CD14-positive monocyte (primary cell): ENCODE measurements at regions not wholly inside any gene's neighbourhood (a gene's known extent, or its start where the extent isn't known, plus 50 kb on each side); places are given as distances from the start of the nearest gene placed in this dataset.

ENCODE experiments used
- DNase-seq, 3 donors: peaks; one replicate each; pipeline ENCODE4 v3.0.0-alpha.2; 2011 to 2022
- H2AFZ ChIP-seq: 2 replicates; pipeline ENCODE4 v1.6.0; 2012; ENCODE audit warnings: mild to moderate bottlenecking, low read depth, low read length, inconsistent platforms; ENCODE audit not compliant: insufficient read depth, poor library complexity, severe bottlenecking
- H3K27ac ChIP-seq, 2 donors: 1 replicate in 1 of 2; 2 replicates in 1 of 2; pipeline ENCODE4 v1.5.1; 2012 to 2013; ENCODE audit warnings: low read length in 2 of 2, control low read depth in 1 of 2, inconsistent platforms in 1 of 2, low read depth in 1 of 2, mild to moderate bottlenecking in 1 of 2
- H3K27me3 ChIP-seq, 2 donors: one replicate each; pipeline versions ENCODE4 v1.6.0 to v1.6.1; 2011 to 2013; ENCODE audit warnings: low read length in 2 of 2; ENCODE audit not compliant: control insufficient read depth in 2 of 2, insufficient read depth in 2 of 2
- H3K36me3 ChIP-seq, 2 donors: replicated peaks in 1 of 2; 1 replicate in 1 of 2; 2 replicates in 1 of 2; pipeline versions ENCODE4 v1.5.1 to v1.6.1; 2012 to 2013; ENCODE audit warnings: low read length in 2 of 2, control low read depth in 1 of 2, inconsistent platforms in 1 of 2, mild to moderate bottlenecking in 1 of 2; ENCODE audit not compliant: insufficient read depth in 2 of 2, control insufficient read depth in 1 of 2
- H3K4me1 ChIP-seq, 2 donors: 1 replicate in 1 of 2; 2 replicates in 1 of 2; pipeline versions ENCODE4 v1.5.1 to v1.6.1; 2012 to 2013; ENCODE audit warnings: low read length in 2 of 2, control low read depth in 1 of 2, inconsistent platforms in 1 of 2, mild to moderate bottlenecking in 1 of 2, moderate library complexity in 1 of 2; ENCODE audit not compliant: insufficient read depth in 2 of 2, control insufficient read depth in 1 of 2
- H3K4me2 ChIP-seq: replicated peaks from 2 replicates; pipeline ENCODE3; 2012; ENCODE audit warnings: low read length, moderate library complexity, mild to moderate bottlenecking; ENCODE audit not compliant: poor library complexity, severe bottlenecking; ENCODE audit errors: extremely low read depth
- H3K4me3 ChIP-seq, 3 experiments: fragments of 200-600 bp in 1 of 3; sonication (generic) in 1 of 3; replicated peaks in 1 of 3; 1 replicate in 2 of 3; 2 replicates in 1 of 3; pipeline ENCODE4 v1.5.1; 2011 to 2013; ENCODE audit warnings: low read length in 3 of 3, mild to moderate bottlenecking in 3 of 3, control low read depth in 2 of 3, low read depth in 2 of 3, inconsistent platforms in 1 of 3, moderate library complexity in 1 of 3
- H3K79me2 ChIP-seq: 2 replicates; pipeline ENCODE4 v1.6.0; 2012; ENCODE audit warnings: mild to moderate bottlenecking, control low read depth, inconsistent platforms, low read length, moderate library complexity; ENCODE audit not compliant: insufficient read depth
- H3K9ac ChIP-seq: 2 replicates; pipeline ENCODE4 v1.6.0; 2017; ENCODE audit warnings: low read length, mild to moderate bottlenecking; ENCODE audit not compliant: insufficient read depth, poor library complexity, severe bottlenecking
- H3K9me3 ChIP-seq, 2 donors: replicated peaks in 1 of 2; 1 replicate in 1 of 2; 2 replicates in 1 of 2; pipeline versions ENCODE4 v1.5.1 to v1.6.1; 2012 to 2013; ENCODE audit warnings: low read length in 2 of 2, control low read depth in 1 of 2; ENCODE audit not compliant: control insufficient read depth in 1 of 2, insufficient read depth in 1 of 2
- H4K20me1 ChIP-seq: 2 replicates; pipeline ENCODE4 v1.6.0; 2012; ENCODE audit warnings: mild to moderate bottlenecking, low read length, control low read depth, moderate library complexity; ENCODE audit not compliant: insufficient read depth
- H3K27ac Mint-ChIP-seq, 7 donors: one replicate each; pipeline ENCODE4 v1.8.0; 2020; ENCODE audit warnings: mild to moderate bottlenecking in 7 of 7, mixed read lengths in 7 of 7, moderate library complexity in 6 of 7, inconsistent platforms in 2 of 7
- H3K27me3 Mint-ChIP-seq, 3 donors: one replicate each; pipeline ENCODE4 v1.8.0; 2021 to 2022; ENCODE audit warnings: low read depth in 3 of 3, mild to moderate bottlenecking in 3 of 3, mixed read lengths in 3 of 3, moderate library complexity in 3 of 3, inconsistent platforms in 1 of 3
- H3K36me3 Mint-ChIP-seq, 2 donors: one replicate each; pipeline ENCODE4 v1.8.0; 2020; ENCODE audit warnings: mixed read lengths in 2 of 2, inconsistent platforms in 1 of 2, mild to moderate bottlenecking in 1 of 2
- H3K4me1 Mint-ChIP-seq: one replicate; pipeline ENCODE4 v1.8.0; 2020; ENCODE audit warnings: mild to moderate bottlenecking, mixed read lengths
- H3K4me3 Mint-ChIP-seq, 2 donors: one replicate each; pipeline ENCODE4 v1.8.0; 2020; ENCODE audit warnings: mild to moderate bottlenecking in 2 of 2, mixed read lengths in 2 of 2, moderate library complexity in 1 of 2
- H3K9me3 Mint-ChIP-seq, 7 donors: one replicate each; pipeline ENCODE4 v1.8.0; 2020 to 2022; ENCODE audit warnings: mixed read lengths in 7 of 7, mild to moderate bottlenecking in 6 of 7, moderate library complexity in 6 of 7, inconsistent platforms in 2 of 7
- WGBS: methylation state at CpG from one replicate; pipeline ENCODE4 v1.1.5; 2013; ENCODE audit warnings: missing lambda C conversion rate; ENCODE audit not compliant: insufficient coverage; 5-methylcytosine and 5-hydroxymethylcytosine counted together
- intact Hi-C, 2 donors: fragments of 100-400 bp; cut with micrococcal nuclease; formaldehyde crosslinking; loops; one replicate each; pipeline versions ENCODE4 v1.15.0 to v1.15.1; 2023
- TF ChIP-seq, protein P1 (sequence below): fragments of 200-600 bp; IDR thresholded peaks from one replicate; pipeline ENCODE4 v1.8.0; 2022; ENCODE audit warnings: antibody characterized with exemption, mild to moderate bottlenecking

DNA sequence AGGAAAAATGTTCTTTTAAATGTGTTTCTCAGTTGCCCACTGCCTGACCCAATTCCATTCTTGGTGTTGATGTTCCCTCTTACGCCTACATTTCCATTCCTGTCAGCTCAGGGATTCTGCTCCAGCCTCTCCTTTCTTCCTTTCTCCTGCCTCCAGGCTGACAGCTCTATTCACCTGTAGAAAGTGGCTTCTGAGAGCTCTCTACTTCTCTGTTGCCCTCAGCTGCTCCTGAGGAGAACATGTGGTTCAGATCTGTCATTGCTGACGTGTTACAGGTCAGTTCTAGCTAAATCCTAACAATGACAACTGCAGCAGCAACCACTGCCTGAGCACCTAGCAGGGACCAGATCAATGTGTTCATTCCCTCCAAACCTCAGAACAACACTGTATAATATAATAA, 144.9 kb upstream of the PLAAT1 start:
- no peaks in the 10 kb centered on the region for H3K4me1 Mint-ChIP-seq
- H3K4me1 ChIP-seq = no peaks in the 10 kb centered on the region
- no peaks in the 10 kb centered on the region for H3K27me3 Mint-ChIP-seq
- H3K4me3 Mint-ChIP-seq = no peak overlapping the region
- no peak overlapping the region for H3K4me3 ChIP-seq
- 100% methylated on average over 1 of the region's 2 CpGs for WGBS
- no peak overlapping the region for H3K27ac ChIP-seq
- no peaks in the 10 kb centered on the region for H3K79me2 ChIP-seq
- H2AFZ ChIP-seq = no peak overlapping the region
- no peak for DNase-seq
- no peak overlapping the region for H3K27ac Mint-ChIP-seq
- H3K9ac ChIP-seq = no peak overlapping the region
- intact Hi-C loops = no loop called here
- no peaks in the 10 kb centered on the region for H3K27me3 ChIP-seq
- no peaks in the 10 kb centered on the region for H3K36me3 ChIP-seq
- H3K4me2 ChIP-seq = no peak overlapping the region
- TF ChIP-seq, protein P1, sequence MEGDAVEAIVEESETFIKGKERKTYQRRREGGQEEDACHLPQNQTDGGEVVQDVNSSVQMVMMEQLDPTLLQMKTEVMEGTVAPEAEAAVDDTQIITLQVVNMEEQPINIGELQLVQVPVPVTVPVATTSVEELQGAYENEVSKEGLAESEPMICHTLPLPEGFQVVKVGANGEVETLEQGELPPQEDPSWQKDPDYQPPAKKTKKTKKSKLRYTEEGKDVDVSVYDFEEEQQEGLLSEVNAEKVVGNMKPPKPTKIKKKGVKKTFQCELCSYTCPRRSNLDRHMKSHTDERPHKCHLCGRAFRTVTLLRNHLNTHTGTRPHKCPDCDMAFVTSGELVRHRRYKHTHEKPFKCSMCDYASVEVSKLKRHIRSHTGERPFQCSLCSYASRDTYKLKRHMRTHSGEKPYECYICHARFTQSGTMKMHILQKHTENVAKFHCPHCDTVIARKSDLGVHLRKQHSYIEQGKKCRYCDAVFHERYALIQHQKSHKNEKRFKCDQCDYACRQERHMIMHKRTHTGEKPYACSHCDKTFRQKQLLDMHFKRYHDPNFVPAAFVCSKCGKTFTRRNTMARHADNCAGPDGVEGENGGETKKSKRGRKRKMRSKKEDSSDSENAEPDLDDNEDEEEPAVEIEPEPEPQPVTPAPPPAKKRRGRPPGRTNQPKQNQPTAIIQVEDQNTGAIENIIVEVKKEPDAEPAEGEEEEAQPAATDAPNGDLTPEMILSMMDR = no peak
- H4K20me1 ChIP-seq = no peaks in the 10 kb centered on the region
- H3K9me3 Mint-ChIP-seq = peaks cover 0 to 5% (median 2%) of the 10 kb centered on the region in 7 donors
- H3K36me3 Mint-ChIP-seq = no peaks in the 10 kb centered on the region
- H3K9me3 ChIP-seq = peaks cover 0 to under 1% of the 10 kb centered on the region in 2 donors

DNA sequence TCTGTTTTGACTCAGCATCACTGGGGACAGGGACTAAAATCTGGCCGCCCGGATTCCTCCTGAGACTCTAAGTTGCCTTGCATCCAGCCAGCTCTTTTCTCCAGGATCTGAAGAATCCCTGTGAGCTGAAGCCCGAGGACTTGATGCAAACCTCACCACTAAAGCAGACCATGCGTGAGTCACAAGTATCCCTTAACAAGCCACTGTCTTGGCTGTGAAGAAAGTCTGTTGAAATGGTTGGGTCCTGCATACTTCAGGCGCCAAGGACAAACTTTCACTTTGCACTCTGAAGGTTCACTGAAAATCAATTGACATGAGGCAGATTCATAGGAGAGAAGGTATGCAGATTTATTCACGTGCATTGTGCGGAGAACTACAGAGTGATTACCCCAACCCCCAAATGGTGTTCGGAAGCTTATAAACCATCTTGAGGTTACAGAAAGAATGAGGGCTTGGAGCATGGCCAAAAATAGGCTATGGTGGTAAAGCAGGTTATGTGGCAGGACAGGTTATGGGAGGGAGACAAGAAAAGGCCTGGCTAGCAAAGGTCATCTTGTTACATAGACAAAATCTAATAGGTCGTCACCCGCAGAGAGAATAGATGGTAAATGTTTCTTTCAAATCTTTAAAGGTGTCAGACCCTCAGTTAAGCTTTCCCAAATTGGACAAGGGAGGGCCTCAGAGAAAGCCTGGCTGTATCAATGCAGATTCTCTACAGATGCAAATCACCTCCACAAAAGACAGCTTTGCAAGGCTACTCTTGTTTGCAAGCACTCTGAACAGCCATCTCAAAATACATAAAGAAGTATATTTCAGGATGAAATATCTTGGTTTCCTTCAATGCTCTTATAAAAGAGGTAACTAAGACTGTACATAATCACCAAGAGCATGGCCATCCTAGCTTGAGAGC, 126.3 kb upstream of the PLAAT1 start:
- Histone ChIP-seq H2AFZ (no peak overlapping the region), H3K27ac (no peak overlapping the region), H3K4me1 (no peaks in the 10 kb centered on the region), H3K9me3 (no peaks in the 10 kb centered on the region), H3K4me3 (no peak overlapping the region), H3K36me3 (no peaks in the 10 kb centered on the region), H3K4me2 (no peak overlapping the region), H3K9ac (no peak overlapping the region), H3K79me2 (no peaks in the 10 kb centered on the region), H3K27me3 (no peaks in the 10 kb centered on the region), H4K20me1 (no peaks in the 10 kb centered on the region)
- Mint-ChIP-seq H3K27me3 (peaks cover 0 to 2% (median 1%) of the 10 kb centered on the region in 3 donors), H3K9me3 (peaks cover 0 to 4% (median 3%) of the 10 kb centered on the region in 7 donors), H3K36me3 (no peaks in the 10 kb centered on the region), H3K27ac (no peak overlapping the region), H3K4me3 (no peak overlapping the region), H3K4me1 (no peaks in the 10 kb centered on the region)
- TF ChIP-seq, protein P1 = no peak
- intact Hi-C loops = no loop called here
- no peak for DNase-seq
- WGBS = 81% methylated on average over 3 of the region's 10 CpGs
